NT2/D1 (cell line): ENCODE measurements at regions not wholly inside any gene's neighbourhood (a gene's known extent, or its start where the extent isn't known, plus 50 kb on each side); places are given as distances from the start of the nearest gene placed in this dataset.

Experiments used
- SUZ12 ChIP-seq: IDR thresholded peaks from 2 replicates; pipeline ENCODE4 v1.6.1; 2011; ENCODE audit not compliant: insufficient read length, insufficient read depth; ENCODE audit errors: extremely low read depth
- YY1 ChIP-seq: IDR thresholded peaks from 2 replicates; pipeline ENCODE4 v1.6.1; 2011; ENCODE audit not compliant: insufficient read length, insufficient read depth
- ZNF274 ChIP-seq: IDR thresholded peaks from 2 replicates; pipeline ENCODE4 v1.6.1; 2011; ENCODE audit warnings: mild to moderate bottlenecking, low read depth, low read length

GRCh38 chr12:75623631-75624154 is 112.3 kb upstream of the KRR1 start:
- TF ChIP-seq ZNF274 = no peak
- TF ChIP-seq YY1 = no peak
- no peak for TF ChIP-seq SUZ12
